SK-N-SH (cell line): ENCODE measurements at regions not wholly inside any gene's neighbourhood (a gene's known extent, or its start where the extent isn't known, plus 50 kb on each side); places are given as distances from the start of the nearest gene placed in this dataset.

ENCODE experiments used
- EZH2phosphoT487 ChIP-seq: fragments of 200-600 bp; sonication (generic); IDR thresholded peaks from 2 replicates; pipeline ENCODE4 v1.6.1; 2017; ENCODE audit warnings: low read depth, mixed run types, mild to moderate bottlenecking, antibody characterized with exemption, moderate library complexity, borderline replicate concordance
- RAD21 ChIP-seq: IDR thresholded peaks from 2 replicates; pipeline ENCODE4 v1.6.1; 2012; ENCODE audit warnings: mild to moderate bottlenecking, low read length
- YY1 ChIP-seq: IDR thresholded peaks from 2 replicates; pipeline ENCODE4 v1.4.0; 2012; ENCODE audit warnings: low read depth, mild to moderate bottlenecking
- TF ChIP-seq, protein P1 (sequence below): fragments of 200-600 bp; sonication (generic); IDR thresholded peaks from 2 replicates; pipeline ENCODE4 v1.6.1; 2017; ENCODE audit warnings: antibody characterized with exemption, mild to moderate bottlenecking, moderate library complexity

DNA sequence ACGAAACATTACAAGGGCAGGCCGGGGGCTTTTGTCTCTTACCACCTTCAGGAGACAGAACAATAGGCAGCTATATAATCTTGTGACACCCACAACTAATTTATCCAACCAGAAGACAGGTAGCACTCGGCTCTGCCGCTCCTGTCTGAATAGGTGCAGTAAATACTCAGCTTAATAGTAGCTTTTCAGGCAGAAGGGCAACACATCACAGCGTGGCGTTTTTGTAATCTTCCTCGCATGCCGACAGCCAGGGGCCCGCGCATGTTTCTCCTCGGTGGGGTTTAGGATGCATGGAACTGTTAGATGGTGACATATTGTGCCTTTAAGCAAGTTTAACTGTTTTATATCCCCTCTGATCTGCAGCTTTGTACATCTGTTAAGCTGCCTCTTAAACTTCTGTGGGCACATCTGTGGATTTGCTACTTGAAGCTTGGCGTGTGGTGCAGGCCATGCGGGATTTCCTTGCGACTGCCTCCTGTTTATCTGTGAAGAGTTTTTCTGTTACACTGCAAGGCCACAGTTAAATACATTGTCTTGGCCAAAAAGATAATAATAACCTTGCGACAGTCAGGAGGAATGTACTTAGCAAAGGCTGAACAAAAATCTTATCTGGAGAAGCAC lies 123.2 kb upstream of the BNIP2 start:
- TF ChIP-seq RAD21 (no peak), EZH2phosphoT487 (no peak), YY1 (no peak)
- TF ChIP-seq, protein P1, sequence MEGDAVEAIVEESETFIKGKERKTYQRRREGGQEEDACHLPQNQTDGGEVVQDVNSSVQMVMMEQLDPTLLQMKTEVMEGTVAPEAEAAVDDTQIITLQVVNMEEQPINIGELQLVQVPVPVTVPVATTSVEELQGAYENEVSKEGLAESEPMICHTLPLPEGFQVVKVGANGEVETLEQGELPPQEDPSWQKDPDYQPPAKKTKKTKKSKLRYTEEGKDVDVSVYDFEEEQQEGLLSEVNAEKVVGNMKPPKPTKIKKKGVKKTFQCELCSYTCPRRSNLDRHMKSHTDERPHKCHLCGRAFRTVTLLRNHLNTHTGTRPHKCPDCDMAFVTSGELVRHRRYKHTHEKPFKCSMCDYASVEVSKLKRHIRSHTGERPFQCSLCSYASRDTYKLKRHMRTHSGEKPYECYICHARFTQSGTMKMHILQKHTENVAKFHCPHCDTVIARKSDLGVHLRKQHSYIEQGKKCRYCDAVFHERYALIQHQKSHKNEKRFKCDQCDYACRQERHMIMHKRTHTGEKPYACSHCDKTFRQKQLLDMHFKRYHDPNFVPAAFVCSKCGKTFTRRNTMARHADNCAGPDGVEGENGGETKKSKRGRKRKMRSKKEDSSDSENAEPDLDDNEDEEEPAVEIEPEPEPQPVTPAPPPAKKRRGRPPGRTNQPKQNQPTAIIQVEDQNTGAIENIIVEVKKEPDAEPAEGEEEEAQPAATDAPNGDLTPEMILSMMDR = no peak
